NT2/D1 (cell line): ENCODE measurements at regions not wholly inside any gene's neighbourhood (a gene's known extent, or its start where the extent isn't known, plus 50 kb on each side); places are given as distances from the start of the nearest gene placed in this dataset.

Experiments
- DNase-seq: peaks from one replicate; pipeline ENCODE4 v3.0.0-alpha.2; 2011; ENCODE audit warnings: low read depth, low spot score
- H3K27me3 ChIP-seq: 2 replicates; pipeline ENCODE4 v1.6.0; 2011; ENCODE audit warnings: mild to moderate bottlenecking; ENCODE audit not compliant: insufficient read length, insufficient read depth
- H3K36me3 ChIP-seq: 2 replicates; pipeline ENCODE4 v1.6.1; 2011; ENCODE audit warnings: mild to moderate bottlenecking, low read length, mixed read lengths; ENCODE audit not compliant: insufficient read depth, insufficient read length
- H3K4me1 ChIP-seq: 2 replicates; pipeline ENCODE4 v1.5.1; 2011; ENCODE audit not compliant: insufficient read depth, insufficient read length
- H3K4me3 ChIP-seq: 2 replicates; pipeline ENCODE4 v1.5.1; 2011; ENCODE audit warnings: low read depth; ENCODE audit not compliant: insufficient read length
- H3K9ac ChIP-seq: 2 replicates; pipeline ENCODE4 v1.6.0; 2011; ENCODE audit warnings: low read depth; ENCODE audit not compliant: insufficient read length
- H3K9me3 ChIP-seq: 2 replicates; pipeline ENCODE4 v1.5.1; 2011; ENCODE audit warnings: mild to moderate bottlenecking, low read length; ENCODE audit not compliant: insufficient read depth
- SUZ12 ChIP-seq: IDR thresholded peaks from 2 replicates; pipeline ENCODE4 v1.6.1; 2011; ENCODE audit not compliant: insufficient read length, insufficient read depth; ENCODE audit errors: extremely low read depth
- YY1 ChIP-seq: IDR thresholded peaks from 2 replicates; pipeline ENCODE4 v1.6.1; 2011; ENCODE audit not compliant: insufficient read length, insufficient read depth
- ZNF274 ChIP-seq: IDR thresholded peaks from 2 replicates; pipeline ENCODE4 v1.6.1; 2011; ENCODE audit warnings: mild to moderate bottlenecking, low read depth, low read length

DNA sequence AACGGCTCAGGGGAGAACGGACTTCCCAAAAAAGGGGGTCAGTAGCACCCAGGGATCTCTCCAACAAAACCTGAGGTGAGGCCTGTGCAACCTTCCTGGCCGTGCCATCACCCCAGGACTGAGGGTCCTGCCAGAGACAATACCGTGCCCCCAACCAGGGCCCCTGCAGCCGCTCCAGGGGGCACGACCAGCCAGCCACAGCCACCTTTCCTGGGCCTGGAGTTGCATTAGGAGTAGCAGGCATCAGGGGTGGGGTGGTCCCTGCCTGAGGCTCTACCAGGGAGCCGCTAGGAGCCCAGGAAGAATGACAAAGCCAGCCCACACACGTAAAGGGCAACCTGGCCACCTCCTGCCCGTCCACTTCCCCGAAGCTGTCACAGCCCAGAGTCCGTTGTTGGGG lies 137.8 kb downstream of the BRD1 start:
- Histone ChIP-seq H3K9ac (no peak overlapping the region), H3K9me3 (peaks cover 15% of the 10 kb centered on the region; the same call in 1 of the 2 replicates), H3K36me3 (no peaks in the 10 kb centered on the region), H3K4me3 (no peak overlapping the region), H3K4me1 (no peaks in the 10 kb centered on the region), H3K27me3 (no peaks in the 10 kb centered on the region)
- TF ChIP-seq YY1 (no peak), ZNF274 (no peak), SUZ12 (no peak)
- no peak for DNase-seq

DNA sequence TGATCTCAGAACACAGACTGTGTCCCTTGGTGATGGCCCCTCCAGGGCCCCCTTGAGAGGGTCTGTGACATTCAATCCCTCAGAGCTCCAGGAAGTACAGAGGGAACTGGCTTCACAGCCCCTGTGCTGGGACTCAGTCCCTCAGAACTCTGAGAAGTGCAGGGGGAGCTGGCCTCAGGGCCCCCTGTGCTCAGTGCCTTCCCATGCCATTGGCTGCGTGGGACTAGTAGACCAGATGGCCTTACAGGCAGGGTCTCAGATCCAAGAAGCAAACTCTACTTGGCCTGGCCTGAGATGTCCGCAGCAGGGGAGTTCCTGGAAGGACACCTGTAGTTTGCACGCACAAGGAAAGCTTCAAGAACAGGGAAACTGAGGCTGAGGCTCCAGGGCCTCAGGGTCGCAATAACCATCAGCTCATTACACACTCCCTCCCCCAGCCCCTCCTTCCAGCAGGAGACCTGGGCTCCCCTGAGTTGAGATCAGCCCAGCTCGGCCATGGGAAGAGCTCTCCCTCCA lies 138.4 kb downstream of the BRD1 start:
- Histone ChIP-seq H3K4me3 (no peak overlapping the region), H3K36me3 (no peaks in the 10 kb centered on the region), H3K4me1 (no peaks in the 10 kb centered on the region), H3K27me3 (no peaks in the 10 kb centered on the region), H3K9me3 (peaks cover 15% of the 10 kb centered on the region; the same call in 1 of the 2 replicates), H3K9ac (no peak overlapping the region)
- DNase-seq, result no peak
- TF ChIP-seq ZNF274, result no peak
- no peak for TF ChIP-seq SUZ12
- no peak for TF ChIP-seq YY1

DNA sequence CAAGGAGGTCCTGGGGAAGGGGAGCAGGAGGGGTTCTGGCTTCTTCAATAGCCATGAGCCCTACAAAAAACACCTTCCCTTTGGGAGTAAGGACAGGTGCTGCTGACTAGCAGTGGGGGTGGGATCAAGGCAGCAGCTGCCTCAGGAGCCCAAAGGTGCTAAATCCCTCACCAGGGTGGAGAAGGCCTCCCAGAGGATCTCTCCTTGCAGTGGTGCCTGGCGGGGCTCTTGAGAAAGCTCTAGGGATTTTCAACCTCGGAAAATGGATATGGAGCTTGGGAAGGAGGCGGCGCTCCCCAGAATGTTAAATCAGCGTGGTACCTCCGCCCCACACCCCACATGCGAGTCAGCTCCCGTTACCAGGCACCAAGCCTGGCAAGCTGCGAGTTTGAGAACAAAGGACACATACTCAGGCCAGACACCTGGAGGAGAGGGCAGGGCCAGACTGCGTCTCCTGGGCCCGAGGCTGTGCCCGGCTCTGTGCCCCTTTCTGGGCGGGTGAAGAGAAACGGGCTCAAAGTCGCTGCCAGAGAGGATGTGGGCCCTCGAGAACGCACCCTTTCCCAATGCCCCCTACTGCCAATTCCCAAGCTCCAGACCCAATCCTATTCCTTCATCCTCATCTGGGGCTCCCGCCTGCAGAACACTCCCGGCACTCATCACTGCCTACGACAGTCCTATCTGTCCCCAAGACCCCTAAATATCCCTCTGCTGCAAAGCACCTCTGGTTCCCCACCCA lies 139.0 kb downstream of the BRD1 start:
- Histone ChIP-seq H3K4me3 (no peak overlapping the region), H3K27me3 (no peaks in the 10 kb centered on the region), H3K36me3 (no peaks in the 10 kb centered on the region), H3K9me3 (peaks cover 15% of the 10 kb centered on the region; the same call in 1 of the 2 replicates), H3K9ac (no peak overlapping the region), H3K4me1 (no peaks in the 10 kb centered on the region)
- TF ChIP-seq YY1 (no peak), ZNF274 (no peak), SUZ12 (no peak)
- no peak for DNase-seq

DNA sequence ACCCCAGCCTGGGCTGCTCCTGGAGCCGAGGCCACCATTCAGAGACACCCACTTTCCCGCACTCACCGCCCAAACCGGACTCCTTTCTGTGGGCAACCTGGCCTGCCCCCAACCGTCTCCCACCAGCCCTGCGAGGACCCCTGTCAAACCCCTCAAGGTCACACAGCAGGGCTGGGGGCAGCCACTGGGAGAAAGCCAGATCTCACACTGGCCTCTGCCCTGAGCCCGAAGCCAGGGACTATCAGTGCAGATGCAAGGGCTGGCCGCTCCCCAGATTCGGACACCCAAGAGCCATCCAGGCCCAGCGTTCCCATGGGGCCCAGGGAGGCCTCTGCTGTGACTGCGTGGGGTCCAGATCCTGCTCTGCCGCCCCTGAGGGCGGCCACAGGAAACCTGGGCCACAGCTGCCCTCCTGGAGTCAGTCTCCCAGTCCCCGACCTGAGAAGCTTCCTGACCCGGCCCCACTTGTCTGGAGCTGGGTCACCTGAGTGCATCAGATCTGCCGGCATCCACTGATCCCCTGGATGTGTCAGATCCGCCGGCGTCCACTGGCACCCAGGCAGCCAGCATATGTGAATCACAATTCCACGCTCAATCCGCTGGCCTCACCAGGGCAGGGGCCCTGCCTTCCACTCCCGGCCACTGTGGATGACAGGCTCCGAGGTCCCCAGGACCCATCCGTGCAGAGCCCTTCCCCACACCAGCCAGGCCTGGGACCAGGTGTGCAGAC lies 139.7 kb downstream of the BRD1 start:
- no peak overlapping the region for H3K4me3 ChIP-seq
- no peaks in the 10 kb centered on the region for H3K27me3 ChIP-seq
- DNase-seq, result no peak

DNA sequence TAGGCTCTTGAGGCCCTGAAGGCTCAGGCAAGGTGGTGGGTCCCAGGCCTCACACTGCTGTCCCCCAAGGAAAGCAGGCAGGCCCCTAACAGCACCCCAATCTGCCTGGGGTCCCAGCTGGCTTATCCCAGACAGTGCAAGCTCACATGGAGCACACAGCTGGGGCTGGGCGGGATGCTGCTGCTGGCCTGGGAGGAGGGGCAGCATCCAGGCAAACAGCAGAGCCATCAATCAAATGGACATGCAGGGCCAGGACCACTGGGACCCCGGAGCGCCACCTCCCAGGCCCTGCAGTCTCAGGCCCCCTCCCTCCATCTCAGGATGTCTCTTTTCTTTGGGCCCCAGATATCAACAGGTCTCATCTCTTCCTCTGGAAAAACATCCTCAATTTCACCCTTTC lies 140.3 kb downstream of the BRD1 start:
- H3K4me3 ChIP-seq, result no peak overlapping the region
- DNase-seq, result no peak
- no peaks in the 10 kb centered on the region for H3K4me1 ChIP-seq
- H3K27me3 ChIP-seq, result no peaks in the 10 kb centered on the region
- no peak overlapping the region for H3K9ac ChIP-seq
- no peaks in the 10 kb centered on the region for H3K36me3 ChIP-seq
- TF ChIP-seq ZNF274 (no peak), SUZ12 (no peak), YY1 (no peak)
- peaks cover 13% of the 10 kb centered on the region; the same call in 1 of the 2 replicates for H3K9me3 ChIP-seq

More for the DNA sequence above, 139.7 kb downstream of the BRD1 start:
- H3K36me3 ChIP-seq, result no peaks in the 10 kb centered on the region
- H3K9me3 ChIP-seq, result peaks cover 15% of the 10 kb centered on the region; the same call in 1 of the 2 replicates
- H3K4me1 ChIP-seq, result no peaks in the 10 kb centered on the region
- no peak overlapping the region for H3K9ac ChIP-seq
- no peak for TF ChIP-seq SUZ12
- TF ChIP-seq ZNF274, result no peak
- TF ChIP-seq YY1, result no peak

DNA sequence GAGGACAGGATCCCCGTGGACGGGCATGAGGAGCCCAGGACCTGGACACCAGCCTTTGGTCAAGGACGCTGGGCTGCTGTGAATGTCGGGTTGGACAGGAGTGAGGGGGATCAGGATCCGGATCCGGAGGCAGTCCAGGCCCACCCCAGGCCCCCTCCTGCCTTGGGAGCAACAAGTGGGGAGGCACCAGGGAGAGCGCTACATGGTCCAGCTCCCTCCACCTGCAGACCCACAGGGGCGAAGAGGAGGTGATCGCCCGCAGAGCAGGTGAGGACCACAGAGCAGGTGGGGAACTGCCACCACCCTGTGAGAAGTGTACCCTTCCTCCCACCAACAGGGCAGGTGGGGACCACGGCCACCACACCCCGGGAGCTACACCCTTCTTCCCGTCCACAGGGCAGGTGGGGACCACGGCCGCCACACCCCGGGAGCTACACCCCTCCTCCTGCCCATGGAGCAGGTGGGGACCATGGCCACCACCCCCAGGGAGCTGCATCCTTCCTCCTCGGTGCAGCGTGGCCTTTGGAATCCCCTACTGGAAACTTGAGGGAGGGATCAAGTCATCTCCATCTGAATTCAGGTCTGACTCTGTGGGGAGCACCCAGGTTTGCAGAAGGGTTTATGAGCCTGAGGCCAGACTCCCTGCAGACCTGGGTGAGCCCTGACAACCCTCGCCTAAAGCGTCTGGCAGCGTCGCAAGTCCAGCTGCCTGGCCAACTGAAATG lies 141.0 kb downstream of the BRD1 start:
- peaks cover 7% of the 10 kb centered on the region; the same call in 1 of the 2 replicates for H3K9me3 ChIP-seq
- TF ChIP-seq ZNF274 (no peak), SUZ12 (no peak), YY1 (no peak)
- no peaks in the 10 kb centered on the region for H3K36me3 ChIP-seq
- no peaks in the 10 kb centered on the region for H3K4me1 ChIP-seq
- H3K4me3 ChIP-seq, result no peak overlapping the region
- no peaks in the 10 kb centered on the region for H3K27me3 ChIP-seq
- H3K9ac ChIP-seq, result no peak overlapping the region
- DNase-seq, result no peak
